Breast epithelium (tissue), 4 donors: ENCODE measurements at regions not wholly inside any gene's neighbourhood (a gene's known extent, or its start where the extent isn't known, plus 50 kb on each side); places are given as distances from the start of the nearest gene placed in this dataset.

Experiments used
- DNase-seq, 2 donors: peaks; one replicate each; pipeline ENCODE4 v3.0.0-alpha.2; 2019; ENCODE audit warnings: low spot score in 2 of 2
- H3K27ac ChIP-seq, 2 donors: fragments of 200-600 bp; sonication (generic) in 1 of 2; one replicate each; pipeline ENCODE4 v1.5.1; 2016 to 2019; ENCODE audit warnings: mild to moderate bottlenecking in 1 of 2
- H3K27me3 ChIP-seq, 2 donors: fragments of 200-600 bp; sonication (generic) in 1 of 2; one replicate each; pipeline versions ENCODE4 v1.5.1 to v1.6.0; 2017 to 2019; ENCODE audit warnings: control low read depth in 1 of 2, mild to moderate bottlenecking in 1 of 2
- H3K36me3 ChIP-seq: fragments of 200-600 bp; one replicate; pipeline ENCODE4 v1.5.1; 2019
- H3K4me1 ChIP-seq, 2 donors: fragments of 200-600 bp; sonication (generic); one replicate each; pipeline ENCODE4 v1.5.1; 2016 to 2019; ENCODE audit warnings: control low read depth in 1 of 2
- H3K4me3 ChIP-seq, 3 donors: fragments of 200-600 bp; sonication (generic); 1 replicate in 2 of 3; 2 replicates in 1 of 3; pipeline ENCODE4 v1.5.1; 2016 to 2019; ENCODE audit warnings: mild to moderate bottlenecking in 3 of 3, moderate library complexity in 2 of 3
- H3K9me3 ChIP-seq, 2 donors: fragments of 200-600 bp; sonication (generic) in 1 of 2; one replicate each; pipeline ENCODE4 v1.5.1; 2016 to 2019; ENCODE audit warnings: control low read depth in 1 of 2
- POLR2A ChIP-seq: fragments of 450-650 bp; IDR thresholded peaks from one replicate; pipeline ENCODE4 v1.6.1; 2016; ENCODE audit warnings: antibody characterized with exemption, mild to moderate bottlenecking, moderate library complexity
- POLR2AphosphoS5 ChIP-seq, 3 donors: sonication (generic); formaldehyde crosslinking; IDR thresholded peaks; one replicate each; pipeline ENCODE4 v1.6.1; 2017; ENCODE audit warnings: antibody characterized with exemption in 3 of 3
- intact Hi-C: fragments of 100-400 bp; cut with DNase I; formaldehyde crosslinking; loops from one replicate; pipeline ENCODE4 v1.15.1; 2023; ENCODE audit warnings: low total_unique reads
- TF ChIP-seq, protein P1 (sequence below), 3 donors: fragments of 450-650 bp; IDR thresholded peaks; one replicate each; pipeline ENCODE4 v1.5.1; 2016 to 2017; ENCODE audit warnings: antibody characterized with exemption in 3 of 3, mild to moderate bottlenecking in 3 of 3, moderate library complexity in 3 of 3

GRCh38 chr5:143462431-143462830 lies 58.9 kb upstream of the NR3C1 start:
- no peaks in the 10 kb centered on the region for H3K36me3 ChIP-seq
- no peak overlapping the region for H3K4me3 ChIP-seq
- TF ChIP-seq POLR2A (no peak), POLR2AphosphoS5 (IDR thresholded peaks at IDR 0.05) (no peak)
- TF ChIP-seq, protein P1, sequence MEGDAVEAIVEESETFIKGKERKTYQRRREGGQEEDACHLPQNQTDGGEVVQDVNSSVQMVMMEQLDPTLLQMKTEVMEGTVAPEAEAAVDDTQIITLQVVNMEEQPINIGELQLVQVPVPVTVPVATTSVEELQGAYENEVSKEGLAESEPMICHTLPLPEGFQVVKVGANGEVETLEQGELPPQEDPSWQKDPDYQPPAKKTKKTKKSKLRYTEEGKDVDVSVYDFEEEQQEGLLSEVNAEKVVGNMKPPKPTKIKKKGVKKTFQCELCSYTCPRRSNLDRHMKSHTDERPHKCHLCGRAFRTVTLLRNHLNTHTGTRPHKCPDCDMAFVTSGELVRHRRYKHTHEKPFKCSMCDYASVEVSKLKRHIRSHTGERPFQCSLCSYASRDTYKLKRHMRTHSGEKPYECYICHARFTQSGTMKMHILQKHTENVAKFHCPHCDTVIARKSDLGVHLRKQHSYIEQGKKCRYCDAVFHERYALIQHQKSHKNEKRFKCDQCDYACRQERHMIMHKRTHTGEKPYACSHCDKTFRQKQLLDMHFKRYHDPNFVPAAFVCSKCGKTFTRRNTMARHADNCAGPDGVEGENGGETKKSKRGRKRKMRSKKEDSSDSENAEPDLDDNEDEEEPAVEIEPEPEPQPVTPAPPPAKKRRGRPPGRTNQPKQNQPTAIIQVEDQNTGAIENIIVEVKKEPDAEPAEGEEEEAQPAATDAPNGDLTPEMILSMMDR (IDR thresholded peaks at IDR 0.05), result no peak
- intact Hi-C loops, result no loop called here
- DNase-seq, result no peak
- H3K27me3 ChIP-seq, result no peaks in the 10 kb centered on the region
- no peaks in the 10 kb centered on the region for H3K9me3 ChIP-seq
- H3K4me1 ChIP-seq, result no peaks in the 10 kb centered on the region
- H3K27ac ChIP-seq, result no peak overlapping the region

DNA sequence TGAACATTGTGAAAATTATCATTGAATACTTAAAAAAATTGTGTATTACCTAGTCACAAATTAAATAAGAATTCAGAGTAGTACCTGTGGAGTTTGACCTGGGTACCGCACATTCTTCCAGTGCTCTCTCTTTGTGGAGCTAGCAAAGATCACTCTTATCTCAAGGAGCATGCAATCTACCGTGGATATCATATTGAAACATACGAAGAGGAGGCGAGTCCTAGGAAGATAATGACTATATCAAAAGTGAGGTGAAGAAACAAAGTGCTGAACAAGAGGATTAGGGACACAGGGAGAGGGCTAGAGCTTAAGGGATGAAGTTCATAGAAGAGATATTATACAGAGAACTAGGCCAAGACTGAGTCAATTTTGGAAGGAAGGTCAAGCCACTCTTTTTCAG lies 55.9 kb upstream of the NR3C1 start:
- Histone ChIP-seq H3K27ac (no peak overlapping the region), H3K36me3 (no peaks in the 10 kb centered on the region), H3K4me3 (no peak overlapping the region), H3K9me3 (no peaks in the 10 kb centered on the region), H3K4me1 (no peaks in the 10 kb centered on the region), H3K27me3 (no peaks in the 10 kb centered on the region)
- TF ChIP-seq POLR2AphosphoS5 (IDR thresholded peaks at IDR 0.05), result no peak
- no peak for TF ChIP-seq POLR2A
- TF ChIP-seq, protein P1 (IDR thresholded peaks at IDR 0.05), result no peak
- intact Hi-C loops, result loop anchor here (2.0 kb wide), 1 partner anchor 55 kb away; no protein-coding TSS in a partner anchor
- DNase-seq, result no peak

DNA sequence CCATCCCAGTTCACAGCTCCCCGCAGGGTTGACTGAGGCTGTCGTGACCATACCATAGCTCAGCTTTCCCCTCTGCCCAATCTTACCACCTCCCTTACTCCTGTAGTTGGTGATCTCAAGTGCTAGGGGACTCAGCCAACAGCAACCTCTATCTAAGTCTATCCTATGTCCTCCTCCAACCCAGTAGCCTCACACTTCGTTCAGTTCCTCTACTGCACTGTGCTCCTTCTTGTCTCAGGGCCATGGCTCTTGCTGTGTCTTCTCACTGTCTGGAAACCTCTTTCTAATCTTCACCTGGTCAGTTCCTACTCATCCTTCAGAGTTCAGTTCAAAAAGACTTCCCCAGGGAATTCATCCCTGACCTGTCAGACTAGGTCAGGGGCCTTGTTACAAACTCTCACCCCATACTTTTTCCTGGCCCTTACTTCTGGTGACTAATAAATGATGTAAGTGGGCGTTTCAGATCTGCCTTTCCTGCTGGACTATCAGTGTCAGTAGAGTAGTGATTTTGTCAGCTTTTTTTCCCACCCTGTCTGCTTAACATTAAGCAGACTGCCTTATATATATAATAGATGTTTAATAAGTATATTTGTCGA lies 53.6 kb upstream of the NR3C1 start:
- intact Hi-C loops, result no loop called here
- Histone ChIP-seq H3K4me1 (no peaks in the 10 kb centered on the region), H3K27ac (no peak overlapping the region), H3K36me3 (no peaks in the 10 kb centered on the region), H3K9me3 (no peaks in the 10 kb centered on the region), H3K27me3 (no peaks in the 10 kb centered on the region), H3K4me3 (no peak overlapping the region)
- no peak for TF ChIP-seq POLR2AphosphoS5 (IDR thresholded peaks at IDR 0.05)
- TF ChIP-seq, protein P1 (IDR thresholded peaks at IDR 0.05), result no peak
- no peak for TF ChIP-seq POLR2A
- no peak for DNase-seq

- Histone ChIP-seq H3K9me3 (no peaks in the 10 kb centered on the region), H3K27me3 (no peaks in the 10 kb centered on the region), H3K36me3 (no peaks in the 10 kb centered on the region), H3K27ac (no peak overlapping the region), H3K4me3 (no peak overlapping the region), H3K4me1 (no peaks in the 10 kb centered on the region)
- TF ChIP-seq POLR2A (no peak), POLR2AphosphoS5 (IDR thresholded peaks at IDR 0.05) (no peak)
- TF ChIP-seq, protein P1 (IDR thresholded peaks at IDR 0.05), result no peak
- intact Hi-C loops, result no loop called here
- no peak for DNase-seq
These were observed 51.5 kb upstream of the NR3C1 start for GRCh38 chr5:143454936-143455516.

DNA sequence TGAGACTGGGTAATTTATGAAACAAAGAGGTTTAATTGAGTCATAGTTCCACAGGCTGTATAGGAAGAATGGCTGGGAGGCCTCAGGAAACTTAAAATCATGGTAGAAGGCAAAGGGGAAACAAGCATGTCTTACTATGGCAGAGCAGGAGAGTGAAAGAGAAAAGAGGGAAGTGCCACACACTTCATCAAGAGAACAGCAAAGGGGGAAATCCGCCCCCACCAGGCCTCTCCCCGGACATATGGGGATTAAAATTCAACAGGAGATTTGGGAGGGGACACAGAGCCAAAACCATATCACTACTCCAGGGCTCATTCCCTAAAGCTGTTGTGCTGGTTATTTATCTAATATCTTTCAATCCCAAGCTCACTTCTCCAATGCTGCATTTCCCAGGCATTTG lies 50.2 kb upstream of the NR3C1 start:
- Histone ChIP-seq H3K9me3 (no peaks in the 10 kb centered on the region), H3K27ac (no peak overlapping the region), H3K4me1 (no peaks in the 10 kb centered on the region), H3K4me3 (no peak overlapping the region), H3K36me3 (no peaks in the 10 kb centered on the region), H3K27me3 (no peaks in the 10 kb centered on the region)
- intact Hi-C loops, result no loop called here
- DNase-seq, result no peak
- TF ChIP-seq POLR2A, result no peak
- TF ChIP-seq POLR2AphosphoS5 (IDR thresholded peaks at IDR 0.05), result no peak
- TF ChIP-seq, protein P1 (IDR thresholded peaks at IDR 0.05), result no peak
